GM23338 (cell line): ENCODE measurements at regions not wholly inside any gene's neighbourhood (a gene's known extent, or its start where the extent isn't known, plus 50 kb on each side); places are given as distances from the start of the nearest gene placed in this dataset.

Source experiments
- ATAC-seq: fragments of 200-7000 bp; cut with Tn5 transposase; 3 replicates; pipeline ENCODE4 v1.9.1; 2020
- DNase-seq: peaks from one replicate; pipeline ENCODE4 v3.0.0-alpha.2; 2015; ENCODE audit warnings: low spot score
- H2AFZ ChIP-seq: fragments of 200-600 bp; sonication (generic); 2 replicates; pipeline ENCODE4 v1.8.0; 2016; ENCODE audit warnings: antibody characterized with exemption, mild to moderate bottlenecking, moderate library complexity
- H3F3A ChIP-seq: fragments of 200-600 bp; sonication (generic); replicated peaks from 2 replicates; pipeline ENCODE4 v1.8.0; 2017; ENCODE audit warnings: antibody characterized with exemption, mixed run types, low read depth
- H3K27ac ChIP-seq: fragments of 200-600 bp; sonication (generic); 2 replicates; pipeline ENCODE4 v1.6.1; 2016; ENCODE audit warnings: low read depth
- H3K27me3 ChIP-seq: fragments of 200-600 bp; sonication (generic); 2 replicates; pipeline ENCODE4 v1.8.0; 2016; ENCODE audit warnings: mild to moderate bottlenecking, mixed run types, moderate library complexity; ENCODE audit not compliant: insufficient read depth
- H3K36me3 ChIP-seq: fragments of 200-600 bp; sonication (generic); 2 replicates; pipeline ENCODE4 v1.8.0; 2016; ENCODE audit warnings: mild to moderate bottlenecking; ENCODE audit not compliant: insufficient read depth
- H3K4me1 ChIP-seq: fragments of 200-600 bp; sonication (generic); 2 replicates; pipeline ENCODE4 v1.8.0; 2016; ENCODE audit warnings: mild to moderate bottlenecking, moderate library complexity; ENCODE audit not compliant: insufficient read depth
- H3K4me2 ChIP-seq: fragments of 200-600 bp; sonication (generic); 2 replicates; pipeline ENCODE4 v1.7.1; 2017; ENCODE audit warnings: mixed run types
- H3K4me3 ChIP-seq: fragments of 200-600 bp; sonication (generic); 2 replicates; pipeline ENCODE4 v1.6.1; 2016; ENCODE audit warnings: mixed run types
- H3K79me2 ChIP-seq: fragments of 200-600 bp; sonication (generic); replicated peaks from 2 replicates; pipeline ENCODE4 v1.8.0; 2017; ENCODE audit warnings: mild to moderate bottlenecking; ENCODE audit not compliant: insufficient read depth
- H3K9me2 ChIP-seq: fragments of 200-600 bp; sonication (generic); 2 replicates; pipeline ENCODE4 v1.8.0; 2017; ENCODE audit not compliant: insufficient read depth
- H4K20me1 ChIP-seq: fragments of 200-600 bp; sonication (generic); replicated peaks from 2 replicates; pipeline ENCODE4 v1.8.0; 2017; ENCODE audit warnings: mild to moderate bottlenecking; ENCODE audit not compliant: insufficient read depth
- H3K27ac Mint-ChIP-seq: 2 replicates; pipeline ENCODE4 v1.8.0; 2020; ENCODE audit warnings: inconsistent platforms, mild to moderate bottlenecking, moderate library complexity, mixed read lengths
- H3K27me3 Mint-ChIP-seq: 3 replicates; pipeline ENCODE4 v1.8.0; 2022; ENCODE audit warnings: low read depth, mild to moderate bottlenecking, moderate library complexity, mixed read lengths, inconsistent platforms; ENCODE audit not compliant: insufficient read depth, poor library complexity
- H3K36me3 Mint-ChIP-seq: 3 replicates; pipeline ENCODE4 v1.8.0; 2021; ENCODE audit warnings: low read depth, mild to moderate bottlenecking, inconsistent platforms, moderate library complexity, mixed read lengths
- H3K4me1 Mint-ChIP-seq: 3 replicates; pipeline ENCODE4 v1.8.0; 2020; ENCODE audit warnings: mild to moderate bottlenecking, inconsistent platforms, mixed read lengths
- H3K4me3 Mint-ChIP-seq: 3 replicates; pipeline ENCODE4 v1.8.0; 2021; ENCODE audit warnings: moderate library complexity, mild to moderate bottlenecking, inconsistent platforms, mixed read lengths
- H3K9me3 Mint-ChIP-seq: 3 replicates; pipeline ENCODE4 v1.8.0; 2020; ENCODE audit warnings: moderate library complexity, mild to moderate bottlenecking, inconsistent platforms, mixed read lengths
- CTCF ChIP-seq, 2 experiments: fragments of 200-600 bp in 1 of 2; sonication (generic) in 1 of 2; conservative IDR thresholded peaks; 2 replicates each; pipeline versions ENCODE4 v1.5.1 to v1.6.1; 2016 to 2017; ENCODE audit warnings: antibody characterized with exemption in 2 of 2, low read depth in 2 of 2, mild to moderate bottlenecking in 2 of 2, moderate library complexity in 1 of 2
- ETS1 ChIP-seq: IDR thresholded peaks from 2 replicates; pipeline ENCODE4 v1.6.1; 2016; ENCODE audit warnings: antibody characterized with exemption
- EZH2 ChIP-seq: fragments of 200-600 bp; sonication (generic); IDR thresholded peaks from one replicate; pipeline ENCODE4 v1.8.0; 2017; ENCODE audit warnings: antibody characterized with exemption, mild to moderate bottlenecking, low read depth; ENCODE audit not compliant: unreplicated experiment
- EZH2phosphoT487 ChIP-seq: fragments of 200-600 bp; sonication (generic); IDR thresholded peaks from one replicate; pipeline ENCODE4 v1.8.1; 2018; ENCODE audit warnings: antibody characterized with exemption; ENCODE audit not compliant: unreplicated experiment
- JUNB ChIP-seq: IDR thresholded peaks from one replicate; pipeline ENCODE4 v1.6.1; 2016; ENCODE audit warnings: antibody characterized with exemption; ENCODE audit not compliant: unreplicated experiment
- NANOG ChIP-seq: IDR thresholded peaks from 2 replicates; pipeline ENCODE4 v1.6.1; 2016; ENCODE audit warnings: antibody characterized with exemption, borderline replicate concordance
- POLR2AphosphoS5 ChIP-seq: IDR thresholded peaks from 2 replicates; pipeline ENCODE4 v1.6.1; 2016; ENCODE audit warnings: antibody characterized with exemption, low read depth
- STAT1 ChIP-seq: IDR thresholded peaks from one replicate; pipeline ENCODE4 v1.6.1; 2016; ENCODE audit warnings: antibody characterized with exemption; ENCODE audit not compliant: unreplicated experiment
- ZNF114 ChIP-seq: fragments of 250-450 bp; sonication (Bioruptor Pico); IDR thresholded peaks from 2 replicates; pipeline ENCODE4 v1.5.0; 2020; ENCODE audit warnings: mild to moderate bottlenecking, moderate library complexity
- ZNF331 ChIP-seq: fragments of 250-450 bp; sonication (Bioruptor Pico); IDR thresholded peaks from 2 replicates; pipeline ENCODE4 v1.5.0; 2020; ENCODE audit warnings: low read depth, mild to moderate bottlenecking, moderate library complexity
- ZNF462 ChIP-seq: fragments of 250-450 bp; sonication (Bioruptor Pico); IDR thresholded peaks from 2 replicates; pipeline ENCODE4 v1.5.0; 2020; ENCODE audit warnings: mild to moderate bottlenecking, moderate library complexity

GRCh38 chr2:58974881-58975280 lies 733.8 kb upstream of the FANCL start:
- DNase-seq: no peak
- Histone ChIP-seq H2AFZ (no peak overlapping the region), H4K20me1 (no peaks in the 10 kb centered on the region), H3K79me2 (no peaks in the 10 kb centered on the region), H3K27me3 (no peaks in the 10 kb centered on the region), H3K27ac (peak overlapping the region; percentile 75; the same call in 1 of the 2 replicates), H3F3A (no peaks in the 10 kb centered on the region), H3K4me1 (peaks cover 66% of the 10 kb centered on the region), H3K4me2 (peak overlapping the region; percentile 45), H3K4me3 (peak overlapping the region; percentile 24), H3K36me3 (no peaks in the 10 kb centered on the region), H3K9me2 (no peaks in the 10 kb centered on the region)
- TF ChIP-seq NANOG (no peak), EZH2 (no peak), ETS1 (no peak), ZNF331 (no peak), ZNF462 (CRISPR knock-in tag) (no peak), JUNB (no peak), CTCF (conservative IDR thresholded peaks at IDR 0.05; ENCODE audit: low read depth in 2 of 2) (no peak), ZNF114 (no peak), STAT1 (no peak), POLR2AphosphoS5 (no peak), EZH2phosphoT487 (no peak)
- Mint-ChIP-seq H3K36me3 (no peaks in the 10 kb centered on the region), H3K4me3 (peak overlapping the region; percentile 27; the same call in 1 of the 3 replicates), H3K4me1 (peaks cover 86% of the 10 kb centered on the region), H3K9me3 (no peaks in the 10 kb centered on the region), H3K27me3 (no peaks in the 10 kb centered on the region), H3K27ac (peak overlapping the region; percentile 62)
- no peak for ATAC-seq
